Posterior cingulate gyrus (tissue), 11 donors: ENCODE measurements at regions not wholly inside any gene's neighbourhood (a gene's known extent, or its start where the extent isn't known, plus 50 kb on each side); places are given as distances from the start of the nearest gene placed in this dataset.

Experiments used
- DNase-seq, 10 donors: peaks; one replicate each; pipeline versions ENCODE4 v3.0.0 to v3.0.0-alpha.2; 2020 to 2021; ENCODE audit warnings: mixed read lengths in 3 of 10
- intact Hi-C: fragments of 100-400 bp; cut with DNase I; formaldehyde crosslinking; loops from one replicate; pipeline ENCODE4 v1.15.1; 2023

- intact Hi-C loops: no loop called here
- no peak for DNase-seq
Measured at GRCh38 chr20:40547483-40548091, 141.4 kb downstream of the MAFB start.

DNA sequence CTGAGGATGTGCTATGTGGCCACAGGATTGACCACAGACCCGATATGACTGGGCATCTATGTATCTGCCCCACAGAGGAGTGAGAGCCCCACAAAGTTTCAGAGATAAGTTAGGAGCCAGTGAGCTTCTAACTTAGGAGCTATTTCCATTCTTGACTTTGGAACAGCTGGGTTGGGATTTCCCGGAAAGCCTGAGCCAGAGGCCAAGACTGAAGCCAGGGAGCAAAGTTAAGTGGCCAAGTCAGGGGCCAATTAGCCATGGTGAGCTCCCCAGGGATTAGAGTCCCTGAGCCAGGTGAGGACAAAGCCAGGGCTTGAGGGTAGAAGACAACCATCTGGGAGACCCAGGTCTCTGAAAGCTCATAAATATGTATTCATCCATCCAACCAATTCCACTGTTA, 143.6 kb downstream of the MAFB start:
- DNase-seq: no peak
- intact Hi-C loops: no loop called here

DNA sequence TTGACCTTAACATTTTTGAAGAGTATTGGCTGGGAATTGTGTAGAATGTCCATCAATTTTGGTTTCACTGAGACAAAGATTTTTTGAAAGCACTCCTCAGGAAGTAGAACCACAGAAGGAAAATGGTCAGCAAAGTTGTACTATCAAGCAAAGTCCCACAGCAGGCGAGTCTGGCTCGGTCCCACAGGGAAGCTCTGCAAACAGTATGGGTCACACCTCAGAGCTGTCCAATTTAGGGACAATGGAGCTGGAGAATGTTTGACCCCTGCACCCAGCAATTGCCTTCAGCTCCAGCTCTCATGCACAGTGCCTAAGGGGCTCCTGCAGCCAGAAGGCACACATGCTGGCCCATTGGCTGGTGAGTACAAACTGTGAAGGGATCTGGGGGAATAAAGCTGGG, 147.0 kb downstream of the MAFB start:
- intact Hi-C loops: no loop called here
- no peak for DNase-seq

GRCh38 chr20:40540166-40540565, 148.9 kb downstream of the MAFB start:
- intact Hi-C loops: no loop called here

DNA sequence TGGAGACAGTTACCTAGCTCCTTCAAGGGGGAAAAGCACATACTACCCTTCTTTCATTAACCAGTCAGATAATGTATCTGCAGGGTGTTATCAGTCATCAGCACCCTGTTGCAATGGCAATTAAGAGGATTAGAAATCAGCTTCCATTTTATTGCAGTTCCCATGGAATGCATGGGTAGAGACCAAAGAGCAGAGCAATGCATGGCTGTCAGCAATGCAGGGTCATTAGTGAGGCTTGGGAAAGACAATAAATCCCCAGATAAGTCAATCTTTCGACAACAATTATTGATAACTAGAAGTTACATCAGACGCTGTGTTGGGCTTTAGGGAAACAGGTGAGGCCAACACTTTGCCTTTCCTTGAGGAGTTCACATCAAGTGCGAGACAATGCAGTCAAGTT, 150.9 kb downstream of the MAFB start:
- intact Hi-C loops: no loop called here
- no peak for DNase-seq

More at GRCh38 chr20:40540166-40540565, 148.9 kb downstream of the MAFB start:
- no peak for DNase-seq

DNA sequence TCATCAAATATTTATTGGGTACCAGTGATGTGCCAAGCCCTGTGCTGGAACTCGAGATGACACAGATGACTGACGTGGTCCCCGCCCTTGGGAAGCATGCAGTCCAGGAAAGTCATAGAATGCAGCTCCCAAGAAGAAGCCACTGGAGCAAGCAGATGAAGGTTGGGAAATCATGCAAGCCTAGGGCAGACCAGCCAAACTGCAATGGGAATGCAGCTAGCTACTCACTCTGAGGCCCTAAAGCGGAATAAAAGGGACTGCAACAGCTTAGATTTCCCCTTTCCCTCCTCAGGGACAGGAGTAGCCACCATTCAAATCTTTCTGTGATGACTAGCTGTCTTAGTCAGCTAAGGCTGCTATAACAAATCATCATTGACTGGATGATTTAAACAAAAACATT, 152.2 kb downstream of the MAFB start:
- DNase-seq: no peak
- intact Hi-C loops: no loop called here

- intact Hi-C loops: no loop called here
Measured at GRCh38 chr20:40535816-40536215, 153.2 kb downstream of the MAFB start.

GRCh38 chr20:40532103-40532502, 156.9 kb downstream of the MAFB start:
- DNase-seq: no peak
- intact Hi-C loops: no loop called here

More at GRCh38 chr20:40535816-40536215, 153.2 kb downstream of the MAFB start:
- DNase-seq: no peak

GRCh38 chr20:40525351-40525750, 163.7 kb downstream of the MAFB start:
- intact Hi-C loops: no loop called here
- DNase-seq: no peak

- DNase-seq: no peak
- intact Hi-C loops: no loop called here
Measured at GRCh38 chr20:40524071-40524470, 165.0 kb downstream of the MAFB start.

GRCh38 chr20:40522405-40522804, 166.6 kb downstream of the MAFB start:
- no peak for DNase-seq
- intact Hi-C loops: no loop called here

GRCh38 chr20:40521962-40522361, 167.1 kb downstream of the MAFB start:
- intact Hi-C loops: no loop called here

GRCh38 chr20:40519918-40520317, 169.1 kb downstream of the MAFB start:
- no peak for DNase-seq
- intact Hi-C loops: no loop called here

More at GRCh38 chr20:40521962-40522361, 167.1 kb downstream of the MAFB start:
- DNase-seq: no peak

DNA sequence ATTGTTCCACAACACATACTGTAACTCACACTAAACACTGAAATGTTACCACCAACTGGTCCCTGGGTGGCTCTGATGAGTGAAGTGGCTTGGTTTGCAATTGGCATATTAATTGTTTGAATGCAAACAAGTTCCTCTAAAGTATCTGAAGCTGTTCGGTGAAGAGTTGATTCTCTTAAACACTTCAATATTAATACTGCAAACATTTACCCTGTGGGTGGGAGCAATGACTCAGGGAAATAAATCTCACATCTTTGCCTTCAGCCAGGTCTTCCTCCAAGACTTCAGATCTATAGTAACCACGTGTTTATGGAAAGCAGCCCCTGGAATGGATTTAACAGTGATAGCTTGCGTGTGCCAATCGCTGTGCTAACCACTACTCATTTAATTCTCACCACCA, 176.0 kb downstream of the MAFB start:
- no peak for DNase-seq
- intact Hi-C loops: no loop called here

GRCh38 chr20:40512591-40512990, 176.4 kb downstream of the MAFB start:
- intact Hi-C loops: no loop called here
- no peak for DNase-seq

DNA sequence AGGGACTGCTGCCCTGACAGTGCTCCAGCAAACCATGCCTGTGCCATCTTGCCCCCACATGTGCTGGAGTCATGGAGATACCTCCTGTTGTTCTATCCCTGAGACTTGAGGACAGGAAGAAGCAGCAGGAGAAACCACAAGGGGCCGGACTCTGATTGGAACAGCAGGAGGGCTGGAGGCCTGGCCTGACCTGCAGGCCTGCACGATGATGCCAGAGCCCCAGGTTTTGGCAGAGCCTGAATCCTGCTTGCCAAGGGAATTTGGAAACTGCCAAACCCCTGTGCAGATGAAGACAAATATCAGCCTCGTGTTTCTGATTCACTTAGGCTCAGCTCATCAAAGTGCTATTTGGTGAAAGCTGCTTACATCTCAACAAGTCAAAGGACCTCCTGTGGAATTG, 177.6 kb downstream of the MAFB start:
- intact Hi-C loops: no loop called here

DNA sequence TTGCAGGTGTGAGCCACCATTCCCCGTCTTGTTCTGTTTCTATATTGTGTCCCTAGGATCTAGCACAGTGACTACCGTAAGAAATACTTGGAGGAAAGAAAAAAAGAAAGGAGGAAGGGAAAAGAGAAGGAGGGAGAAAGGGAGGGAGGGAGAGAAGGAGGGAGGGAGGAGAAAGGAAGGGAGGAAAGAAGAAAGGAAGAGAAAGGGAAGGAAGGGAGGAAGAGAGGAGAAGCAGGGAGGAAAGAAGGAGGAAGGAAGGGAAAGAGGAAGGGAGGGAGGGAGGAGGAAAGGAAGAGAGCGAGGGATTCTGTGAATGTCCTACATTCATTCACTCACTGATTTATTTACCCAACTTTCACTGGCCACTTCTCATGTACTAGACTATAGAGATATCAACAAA, 178.4 kb downstream of the MAFB start:
- intact Hi-C loops: no loop called here
- DNase-seq: no peak

More for the DNA sequence above, 177.6 kb downstream of the MAFB start:
- DNase-seq: no peak

DNA sequence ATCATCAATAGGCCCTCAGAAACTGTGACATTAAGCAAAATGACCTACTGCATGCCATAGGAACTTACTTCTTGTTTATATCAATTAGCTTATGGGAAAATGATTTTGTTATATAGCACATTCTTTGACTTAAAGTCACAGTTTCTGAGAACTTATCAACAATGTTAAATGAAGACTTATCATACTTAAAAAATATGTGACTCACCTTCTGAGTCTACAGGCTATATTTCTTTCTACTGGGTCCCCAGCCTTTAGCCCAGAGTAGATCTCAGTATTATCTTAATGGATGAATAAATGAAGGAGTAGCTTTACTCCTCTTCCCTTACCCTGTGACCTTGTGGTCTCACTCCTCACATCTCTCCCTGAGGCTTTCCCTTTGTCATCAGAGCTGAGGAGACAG, 180.2 kb downstream of the MAFB start:
- intact Hi-C loops: no loop called here
- no peak for DNase-seq

GRCh38 chr20:40506537-40506939, 182.5 kb downstream of the MAFB start:
- peak; percentile 22 to 93 (median 61) for DNase-seq
- intact Hi-C loops: no loop called here

DNA sequence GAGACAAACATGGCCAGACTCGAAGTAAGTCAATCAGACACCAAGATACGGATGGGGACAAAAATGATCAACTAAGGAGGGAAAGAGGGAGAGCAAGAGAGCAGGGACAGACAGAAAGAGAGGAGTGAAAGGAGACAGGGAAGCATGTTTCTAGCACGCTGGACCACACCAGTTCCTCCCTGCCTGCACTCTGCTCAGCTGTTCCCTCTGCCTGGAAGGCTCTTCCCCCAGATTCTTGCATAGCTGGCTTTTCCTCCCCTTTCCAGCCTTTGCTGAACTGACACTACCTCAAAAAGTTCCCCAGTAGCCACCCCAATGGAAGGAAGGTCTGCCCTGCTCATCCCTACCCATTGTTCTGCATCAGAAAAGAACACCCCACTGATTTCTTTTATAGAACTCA, 185.9 kb downstream of the MAFB start:
- intact Hi-C loops: no loop called here
- no peak for DNase-seq

DNA sequence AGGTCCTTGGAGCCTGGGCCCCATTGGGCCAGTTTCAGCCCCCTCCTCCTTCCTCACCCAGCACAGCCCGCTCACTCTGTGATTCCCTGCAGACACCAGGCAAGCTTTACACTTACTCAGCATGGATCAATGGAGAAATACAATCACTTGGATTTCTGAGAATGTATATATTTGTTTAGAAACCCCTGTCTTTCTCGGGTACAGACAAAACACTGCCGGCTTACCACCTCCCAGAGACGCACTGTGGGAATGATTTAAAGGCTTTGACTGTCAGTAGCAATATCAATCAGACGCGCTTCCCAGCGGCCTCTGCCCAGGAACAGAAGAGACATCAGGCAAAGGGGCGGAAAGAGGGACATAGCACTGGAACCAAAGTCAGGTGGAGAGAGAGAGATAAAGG, 186.5 kb downstream of the MAFB start:
- intact Hi-C loops: no loop called here
- no peak for DNase-seq

DNA sequence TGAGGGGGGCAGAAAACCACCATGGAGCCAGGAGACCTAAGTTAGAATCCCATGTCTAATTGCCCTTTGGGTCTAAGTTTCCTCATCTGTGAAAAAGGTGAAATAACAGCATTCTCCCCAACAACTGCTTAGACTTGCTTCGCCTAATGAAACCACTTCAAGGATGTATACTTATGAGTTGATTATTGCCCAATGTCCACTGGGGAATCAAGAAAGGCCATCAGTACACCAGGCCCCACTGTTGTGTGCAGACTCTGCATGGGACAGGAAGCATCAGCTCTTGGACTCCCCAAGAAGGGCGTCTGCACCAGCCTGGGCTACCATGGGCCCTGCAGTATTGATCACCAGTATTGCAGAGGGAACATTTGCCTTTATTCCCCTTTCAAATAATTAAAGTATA, 189.6 kb downstream of the MAFB start:
- DNase-seq: no peak
- intact Hi-C loops: no loop called here
